NCI-H526 treated with DMSO at 0.1 percent for 48 hours (cell line): ENCODE measurements at regions not wholly inside any gene's neighbourhood (a gene's known extent, or its start where the extent isn't known, plus 50 kb on each side); places are given as distances from the start of the nearest gene placed in this dataset.

ENCODE experiments used
- DNase-seq: peaks from one replicate; lab custom pipeline; 2025; lab: John Stamatoyannopoulos, UW

GRCh38 chr3:17798000-17798399, 55.6 kb upstream of the TBC1D5 start:
- no peak for DNase-seq

- DNase-seq: no peak
Measured at GRCh38 chr3:17795711-17796110, 53.3 kb upstream of the TBC1D5 start.

- no peak for DNase-seq
Measured at GRCh38 chr3:17795280-17795679, 52.8 kb upstream of the TBC1D5 start.

- DNase-seq: no peak
Measured at GRCh38 chr3:17793542-17794195, 51.2 kb upstream of the TBC1D5 start.
